ENCODE measurements at regions not wholly inside any gene's neighbourhood (a gene's known extent, or its start where the extent isn't known, plus 50 kb on each side); places are given as distances from the start of the nearest gene placed in this dataset.
"Not testable (repeated sequence)": the region's sequence is repeated elsewhere in the genome, so short reads cannot be mapped to it uniquely, and the experiment has no call there.

- FAIRE-seq (no peak), DNase-seq (ENCODE audit: low spot score) (no peak)
These were observed 625.5 kb upstream of the INTU start for GRCh38 chr4:127007305-127007704.

- DNase-seq (ENCODE audit: low spot score) (peak; percentile 26), FAIRE-seq (peak; percentile 84)
These were observed 620.2 kb upstream of the INTU start for GRCh38 chr4:127012549-127012948.

- DNase-seq (ENCODE audit: low spot score) (no peak), FAIRE-seq (no peak)
These were observed 617.1 kb upstream of the INTU start for GRCh38 chr4:127015667-127016117.

GRCh38 chr4:127018381-127018780, 614.4 kb upstream of the INTU start:
- FAIRE-seq (no peak), DNase-seq (ENCODE audit: low spot score) (no peak)

GRCh38 chr4:127020831-127021230, 611.9 kb upstream of the INTU start:
- DNase-seq (ENCODE audit: low spot score); FAIRE-seq: not testable (repeated sequence)

- DNase-seq (ENCODE audit: low spot score) (no peak), FAIRE-seq (no peak)
These were observed 596.5 kb upstream of the INTU start for GRCh38 chr4:127036296-127036695.

- FAIRE-seq (no peak), DNase-seq (ENCODE audit: low spot score) (no peak)
These were observed 586.9 kb upstream of the INTU start for GRCh38 chr4:127045861-127046260.

GRCh38 chr4:127047930-127048329, 584.8 kb upstream of the INTU start:
- no peak for DNase-seq (ENCODE audit: low spot score)
- no peak for FAIRE-seq

- no peak for FAIRE-seq
- DNase-seq (ENCODE audit: low spot score), result no peak
These were observed 584.2 kb upstream of the INTU start for GRCh38 chr4:127048376-127049044.

- FAIRE-seq, result no peak
These were observed 583.2 kb upstream of the INTU start for GRCh38 chr4:127049526-127049925.

GRCh38 chr4:127052742-127053141, 580.0 kb upstream of the INTU start:
- FAIRE-seq, result no peak
- no peak for DNase-seq (ENCODE audit: low spot score)

More at GRCh38 chr4:127049526-127049925, 583.2 kb upstream of the INTU start:
- no peak for DNase-seq (ENCODE audit: low spot score)

- FAIRE-seq, result peak; percentile 51
- DNase-seq (ENCODE audit: low spot score), result no peak
These were observed 577.4 kb upstream of the INTU start for GRCh38 chr4:127055357-127055756.

GRCh38 chr4:127069675-127070074, 563.1 kb upstream of the INTU start:
- FAIRE-seq, result no peak

GRCh38 chr4:127071443-127071842, 561.3 kb upstream of the INTU start:
- FAIRE-seq, result no peak

More at GRCh38 chr4:127069675-127070074, 563.1 kb upstream of the INTU start:
- DNase-seq (ENCODE audit: low spot score), result no peak

GRCh38 chr4:127080141-127080540, 552.6 kb upstream of the INTU start:
- DNase-seq (ENCODE audit: low spot score) (no peak), FAIRE-seq (no peak)

More at GRCh38 chr4:127071443-127071842, 561.3 kb upstream of the INTU start:
- no peak for DNase-seq (ENCODE audit: low spot score)

- FAIRE-seq, result no peak
These were observed 551.7 kb upstream of the INTU start for GRCh38 chr4:127081041-127081440.

GRCh38 chr4:127082986-127083385, 549.8 kb upstream of the INTU start:
- FAIRE-seq (no peak), DNase-seq (ENCODE audit: low spot score) (no peak)

More at GRCh38 chr4:127081041-127081440, 551.7 kb upstream of the INTU start:
- no peak for DNase-seq (ENCODE audit: low spot score)

- FAIRE-seq (no peak), DNase-seq (ENCODE audit: low spot score) (no peak)
These were observed 548.1 kb upstream of the INTU start for GRCh38 chr4:127084666-127085065.

GRCh38 chr4:127097061-127097460, 535.7 kb upstream of the INTU start:
- no peak for DNase-seq (ENCODE audit: low spot score)
- FAIRE-seq, result no peak

- DNase-seq (ENCODE audit: low spot score) (no peak), FAIRE-seq (no peak)
These were observed 530.4 kb upstream of the INTU start for GRCh38 chr4:127102361-127102760.

GRCh38 chr4:127103681-127104115, 529.1 kb upstream of the INTU start:
- FAIRE-seq (no peak), DNase-seq (ENCODE audit: low spot score) (no peak)

GRCh38 chr4:127113844-127114362, 518.9 kb upstream of the INTU start:
- no peak for FAIRE-seq
- no peak for DNase-seq (ENCODE audit: low spot score)

GRCh38 chr4:127118681-127119080, 514.1 kb upstream of the INTU start:
- DNase-seq (ENCODE audit: low spot score) (no peak), FAIRE-seq (no peak)
